ENCODE measurements at regions not wholly inside any gene's neighbourhood (a gene's known extent, or its start where the extent isn't known, plus 50 kb on each side); places are given as distances from the start of the nearest gene placed in this dataset.

- H3K27ac ChIP-seq (ENCODE audit: low read length): no peak overlapping the region
- no peaks in the 10 kb centered on the region for H3K27me3 ChIP-seq (ENCODE audit: insufficient read depth, low read depth, low read length)
- no peaks in the 10 kb centered on the region for H3K9me2 ChIP-seq (ENCODE audit: insufficient read depth, low read length)
- H3K9ac ChIP-seq (ENCODE audit: low read length): no peak overlapping the region
- H2AFZ ChIP-seq (ENCODE audit: low read depth, low read length): no peak overlapping the region
- no peaks in the 10 kb centered on the region for H3K79me2 ChIP-seq (replicated peaks; ENCODE audit: insufficient read depth, low read length)
- H3K4me3 ChIP-seq (ENCODE audit: low read length): no peak overlapping the region
- H3F3A ChIP-seq (ENCODE audit: insufficient read depth, low read length, poor library complexity, severe bottlenecking): no peaks in the 10 kb centered on the region
- H3K9me3 ChIP-seq (ENCODE audit: low read length): no peaks in the 10 kb centered on the region
- TF ChIP-seq RAD21 (conservative IDR thresholded peaks at IDR 0.05): no peak
- no peak for TF ChIP-seq TAF1 (IDR thresholded peaks at IDR 0.05; ENCODE audit: low read depth)
- TF ChIP-seq MXI1 (conservative IDR thresholded peaks at IDR 0.05; ENCODE audit: poor library complexity, severe bottlenecking): no peak
- no peak for TF ChIP-seq POLR2AphosphoS5 (IDR thresholded peaks at IDR 0.05)
- TF ChIP-seq REST (IDR thresholded peaks at IDR 0.05; ENCODE audit: borderline replicate concordance): no peak
- TF ChIP-seq EZH2 (IDR thresholded peaks at IDR 0.05; ENCODE audit: borderline replicate concordance, insufficient read depth, low read length, poor library complexity, severe bottlenecking): no peak
- TF ChIP-seq CTCF (IDR thresholded peaks at IDR 0.05; ENCODE audit: poor library complexity, severe bottlenecking): no peak
- no peak for TF ChIP-seq SMC3 (conservative IDR thresholded peaks at IDR 0.05; ENCODE audit: poor library complexity)
- no peak for TF ChIP-seq EP300 (conservative IDR thresholded peaks at IDR 0.05; ENCODE audit: poor library complexity, severe bottlenecking)
- no peaks in the 10 kb centered on the region for H4K20me1 ChIP-seq (ENCODE audit: insufficient read depth)
- H3K4me2 ChIP-seq (ENCODE audit: low read length): no peak overlapping the region
- H3K36me3 ChIP-seq (ENCODE audit: insufficient read depth, low read length): no peaks in the 10 kb centered on the region
Observed at GRCh38 chr4:123955167-123955800, 558.7 kb downstream of the SPRY1 start.

GRCh38 chr4:123956204-123956603 lies 559.6 kb downstream of the SPRY1 start:
- no peaks in the 10 kb centered on the region for H3F3A ChIP-seq (ENCODE audit: insufficient read depth, low read length, poor library complexity, severe bottlenecking)
- no peak overlapping the region for H3K4me3 ChIP-seq (ENCODE audit: low read length)
- no peaks in the 10 kb centered on the region for H4K20me1 ChIP-seq (ENCODE audit: insufficient read depth)
- no peak overlapping the region for H3K27ac ChIP-seq (ENCODE audit: low read length)
- H3K79me2 ChIP-seq (replicated peaks; ENCODE audit: insufficient read depth, low read length): no peaks in the 10 kb centered on the region
- no peak overlapping the region for H3K9ac ChIP-seq (ENCODE audit: low read length)
- no peaks in the 10 kb centered on the region for H3K36me3 ChIP-seq (ENCODE audit: insufficient read depth, low read length)
- TF ChIP-seq CTCF (IDR thresholded peaks at IDR 0.05; ENCODE audit: poor library complexity, severe bottlenecking): no peak
- TF ChIP-seq MXI1 (conservative IDR thresholded peaks at IDR 0.05; ENCODE audit: poor library complexity, severe bottlenecking): no peak
- TF ChIP-seq EP300 (conservative IDR thresholded peaks at IDR 0.05; ENCODE audit: poor library complexity, severe bottlenecking): no peak
- no peak for TF ChIP-seq EZH2 (IDR thresholded peaks at IDR 0.05; ENCODE audit: borderline replicate concordance, insufficient read depth, low read length, poor library complexity, severe bottlenecking)
- TF ChIP-seq RAD21 (conservative IDR thresholded peaks at IDR 0.05): no peak
- TF ChIP-seq POLR2AphosphoS5 (IDR thresholded peaks at IDR 0.05): no peak
- no peak for TF ChIP-seq REST (IDR thresholded peaks at IDR 0.05; ENCODE audit: borderline replicate concordance)
- TF ChIP-seq SMC3 (conservative IDR thresholded peaks at IDR 0.05; ENCODE audit: poor library complexity): no peak
- no peak for TF ChIP-seq TAF1 (IDR thresholded peaks at IDR 0.05; ENCODE audit: low read depth)
- H2AFZ ChIP-seq (ENCODE audit: low read depth, low read length): no peak overlapping the region
- H3K9me2 ChIP-seq (ENCODE audit: insufficient read depth, low read length): no peaks in the 10 kb centered on the region
- no peaks in the 10 kb centered on the region for H3K27me3 ChIP-seq (ENCODE audit: insufficient read depth, low read depth, low read length)
- H3K4me2 ChIP-seq (ENCODE audit: low read length): no peak overlapping the region
- H3K9me3 ChIP-seq (ENCODE audit: low read length): no peaks in the 10 kb centered on the region

All from neural cell (in vitro differentiated cells).